ENCODE measurements at regions not wholly inside any gene's neighbourhood (a gene's known extent, or its start where the extent isn't known, plus 50 kb on each side); places are given as distances from the start of the nearest gene placed in this dataset.

DNA sequence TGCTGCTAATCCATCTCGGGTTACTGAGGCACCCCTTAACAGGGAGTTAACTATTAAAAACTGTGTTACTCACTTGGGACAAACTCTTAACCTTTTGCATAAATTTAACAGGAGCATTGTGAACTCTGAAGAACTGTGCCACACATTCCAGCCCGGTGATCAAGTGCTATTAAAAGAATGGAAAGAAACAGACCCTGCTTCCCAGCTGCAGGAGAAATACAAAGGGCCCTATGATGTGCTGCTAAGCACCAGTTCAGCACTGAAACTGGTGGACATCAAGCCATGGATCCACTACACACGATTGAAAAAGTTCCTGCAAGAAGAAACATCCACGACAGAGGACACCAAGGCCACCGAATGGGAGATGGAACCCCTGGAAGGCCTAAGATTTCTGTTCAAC is 114.7 kb upstream of the PLCL2 start:
- H2AFZ ChIP-seq (ENCODE audit: low read depth, low read length): no peak overlapping the region
- DNase-seq (ENCODE audit: extremely low read depth in 1 of 4, low spot score in 3 of 4): no peak
- H3K27ac ChIP-seq (ENCODE audit: extremely low read depth, low read depth, low read length): no peak overlapping the region
- in situ Hi-C loops (cut with MboI) (no loop called here), intact Hi-C loops (cut with micrococcal nuclease) (no loop called here)
- ChIA-PET POLR2A (no interaction called here), CTCF (ENCODE audit: low intra/inter-chr PET ratio) (no interaction called here)
- BruUV-seq (replicated peaks): no TSS peak
- H4K20me1 ChIP-seq (replicated peaks; ENCODE audit: control insufficient read depth, insufficient read depth, low read length): no peaks in the 10 kb centered on the region
- no peaks in the 10 kb centered on the region for H3K79me2 ChIP-seq (ENCODE audit: control insufficient read depth, insufficient read depth, low read length)
- H3K4me1 ChIP-seq (replicated peaks in 1 of 2; ENCODE audit: control insufficient read depth in 2 of 2, insufficient read depth in 2 of 2, low read length in 2 of 2): no peaks in the 10 kb centered on the region
- H3K36me3 ChIP-seq (ENCODE audit: control insufficient read depth, insufficient read depth, low read length): no peaks in the 10 kb centered on the region
- H3K9me1 ChIP-seq (ENCODE audit: control insufficient read depth, insufficient read depth, low read length): no peaks in the 10 kb centered on the region
- WGBS (ENCODE audit: insufficient coverage, low coverage, missing lambda C conversion rate): 0% methylated on average over 5 of the region's 5 CpGs
- no peak for ATAC-seq
- no peak for TF ChIP-seq PHB2 (IDR thresholded peaks at IDR 0.05; ENCODE audit: low read depth)
- TF ChIP-seq, protein P1, sequence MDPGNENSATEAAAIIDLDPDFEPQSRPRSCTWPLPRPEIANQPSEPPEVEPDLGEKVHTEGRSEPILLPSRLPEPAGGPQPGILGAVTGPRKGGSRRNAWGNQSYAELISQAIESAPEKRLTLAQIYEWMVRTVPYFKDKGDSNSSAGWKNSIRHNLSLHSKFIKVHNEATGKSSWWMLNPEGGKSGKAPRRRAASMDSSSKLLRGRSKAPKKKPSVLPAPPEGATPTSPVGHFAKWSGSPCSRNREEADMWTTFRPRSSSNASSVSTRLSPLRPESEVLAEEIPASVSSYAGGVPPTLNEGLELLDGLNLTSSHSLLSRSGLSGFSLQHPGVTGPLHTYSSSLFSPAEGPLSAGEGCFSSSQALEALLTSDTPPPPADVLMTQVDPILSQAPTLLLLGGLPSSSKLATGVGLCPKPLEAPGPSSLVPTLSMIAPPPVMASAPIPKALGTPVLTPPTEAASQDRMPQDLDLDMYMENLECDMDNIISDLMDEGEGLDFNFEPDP (CRISPR knock-in tag; IDR thresholded peaks at IDR 0.05): no peak
- TF ChIP-seq E2F1 (CRISPR knock-in tag; IDR thresholded peaks at IDR 0.05): no peak
- TF ChIP-seq NFE2 (IDR thresholded peaks at IDR 0.05; ENCODE audit: low read depth): no peak
- H3K27me3 ChIP-seq (ENCODE audit: control insufficient read depth in 2 of 2, insufficient read depth in 2 of 2, low read length in 2 of 2): peaks cover 0 to 7% of the 10 kb centered on the region in 2 experiments; a peak in 2 of 5 replicates
- H3K9me3 ChIP-seq (replicated peaks; ENCODE audit: control insufficient read depth, insufficient read depth, low read depth, low read length): no peaks in the 10 kb centered on the region
- H3K4me2 ChIP-seq (ENCODE audit: insufficient read depth, low read length): no peak overlapping the region
- FAIRE-seq: no peak
- no peak overlapping the region for H3K4me3 ChIP-seq
- H3K9ac ChIP-seq (ENCODE audit: insufficient read depth in 1 of 2, low read depth in 2 of 2, low read length in 2 of 2): no peak overlapping the region

All from K562 (cell line).